Psoas muscle (tissue), 7 donors: ENCODE measurements at regions not wholly inside any gene's neighbourhood (a gene's known extent, or its start where the extent isn't known, plus 50 kb on each side); places are given as distances from the start of the nearest gene placed in this dataset.
"Not testable (repeated sequence)": the region's sequence is repeated elsewhere in the genome, so short reads cannot be mapped to it uniquely, and the experiment has no call there.

ENCODE experiments used
- ATAC-seq, 4 donors: fragments of 200-7000 bp; cut with Tn5 transposase; one replicate each; pipeline ENCODE4 v1.9.1; 2020; ENCODE audit warnings: moderate library complexity in 3 of 4, mild to moderate bottlenecking in 2 of 4
- DNase-seq, 2 donors: peaks; one replicate each; pipeline ENCODE4 v3.0.0-alpha.2; 2020
- H3K27ac ChIP-seq: fragments of 200-600 bp; one replicate; pipeline ENCODE4 v1.8.0; 2022
- H3K27me3 ChIP-seq, 3 donors: fragments of 200-600 bp in 1 of 3; one replicate each; pipeline versions ENCODE4 v1.6.1 to v1.8.0; 2013 to 2022; ENCODE audit warnings: low read length in 2 of 3, mild to moderate bottlenecking in 2 of 3, moderate library complexity in 1 of 3; ENCODE audit not compliant: insufficient read depth in 3 of 3
- H3K36me3 ChIP-seq, 2 donors: fragments of 200-600 bp in 1 of 2; one replicate each; pipeline versions ENCODE4 v1.6.1 to v1.8.0; 2013 to 2022; ENCODE audit warnings: low read depth in 1 of 2, mild to moderate bottlenecking in 1 of 2, moderate library complexity in 1 of 2; ENCODE audit not compliant: insufficient read depth in 1 of 2
- H3K4me1 ChIP-seq: fragments of 200-600 bp; one replicate; pipeline ENCODE4 v1.8.0; 2022
- H3K4me3 ChIP-seq: fragments of 200-600 bp; one replicate; pipeline ENCODE4 v1.8.0; 2022; ENCODE audit warnings: mild to moderate bottlenecking
- H3K9me3 ChIP-seq: fragments of 200-600 bp; one replicate; pipeline ENCODE4 v1.8.0; 2022
- WGBS, 3 donors: extraction: QIAGEN DNeasy Blood & Tissue Kit; methylation state at CpG; one replicate each; pipeline versions ENCODE4 v1.1.6 to v1.1.7; 2013; 5-methylcytosine and 5-hydroxymethylcytosine counted together
- intact Hi-C, 2 donors: fragments of 100-400 bp; cut with DNase I; formaldehyde crosslinking; loops; one replicate each; pipeline versions ENCODE4 v1.11.0 to v1.14.2; 2022
- TF ChIP-seq, protein P1 (sequence below): fragments of 200-600 bp; IDR thresholded peaks from one replicate; pipeline ENCODE4 v1.8.0; 2022; ENCODE audit warnings: antibody characterized with exemption
- donor health status: healthy with polysubstance abuse.
- donor health status: DM: no; HTN: no; CAD: no; lungs with moderate emphysema.
- donor health status: Bipolar disorder and iron deficiency.
- donor health status: healthy.
- donor health status: DM: yes; HTN: yes; CAD: no.
- donor health status: DM: no; HTN: no; CAD: no.
- donor health status: DM: yes; HTN: yes; CAD: no.

DNA sequence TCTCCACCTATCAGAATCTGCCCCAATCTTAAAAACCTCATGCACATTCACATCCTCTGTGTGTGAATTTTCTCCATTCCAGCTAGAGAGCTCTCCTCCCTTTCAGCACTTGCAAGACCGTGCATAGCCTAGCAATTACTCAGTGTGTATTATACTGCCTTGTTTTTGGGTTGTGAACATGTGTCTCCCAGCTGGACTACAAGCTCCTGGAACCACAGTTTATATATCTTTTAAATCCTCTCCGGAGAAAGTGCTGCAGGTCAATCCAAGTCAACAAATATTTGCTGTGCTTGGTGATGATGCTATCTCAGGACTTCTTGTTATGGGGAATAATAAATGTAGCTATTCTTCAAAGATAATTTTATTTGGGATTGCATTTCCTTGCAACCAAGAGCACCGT is 58.2 kb upstream of the MEX3C start:
- H3K27ac ChIP-seq: no peak overlapping the region
- WGBS, 3 donors: 38 to 43% (median 41%) methylated on average over 3 of the region's 3 CpGs
- H3K4me1 ChIP-seq: no peaks in the 10 kb centered on the region
- TF ChIP-seq, protein P1, sequence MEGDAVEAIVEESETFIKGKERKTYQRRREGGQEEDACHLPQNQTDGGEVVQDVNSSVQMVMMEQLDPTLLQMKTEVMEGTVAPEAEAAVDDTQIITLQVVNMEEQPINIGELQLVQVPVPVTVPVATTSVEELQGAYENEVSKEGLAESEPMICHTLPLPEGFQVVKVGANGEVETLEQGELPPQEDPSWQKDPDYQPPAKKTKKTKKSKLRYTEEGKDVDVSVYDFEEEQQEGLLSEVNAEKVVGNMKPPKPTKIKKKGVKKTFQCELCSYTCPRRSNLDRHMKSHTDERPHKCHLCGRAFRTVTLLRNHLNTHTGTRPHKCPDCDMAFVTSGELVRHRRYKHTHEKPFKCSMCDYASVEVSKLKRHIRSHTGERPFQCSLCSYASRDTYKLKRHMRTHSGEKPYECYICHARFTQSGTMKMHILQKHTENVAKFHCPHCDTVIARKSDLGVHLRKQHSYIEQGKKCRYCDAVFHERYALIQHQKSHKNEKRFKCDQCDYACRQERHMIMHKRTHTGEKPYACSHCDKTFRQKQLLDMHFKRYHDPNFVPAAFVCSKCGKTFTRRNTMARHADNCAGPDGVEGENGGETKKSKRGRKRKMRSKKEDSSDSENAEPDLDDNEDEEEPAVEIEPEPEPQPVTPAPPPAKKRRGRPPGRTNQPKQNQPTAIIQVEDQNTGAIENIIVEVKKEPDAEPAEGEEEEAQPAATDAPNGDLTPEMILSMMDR: no peak
- no peak for DNase-seq
- intact Hi-C loops: loop anchor here in 1 of 2 donors (10.0 kb wide), 1 partner anchor 91 kb away; no protein-coding TSS in a partner anchor
- H3K9me3 ChIP-seq: no peaks in the 10 kb centered on the region
- H3K27me3 ChIP-seq: peaks cover 0 to 3% (median 0%) of the 10 kb centered on the region in 3 donors
- H3K4me3 ChIP-seq: no peak overlapping the region
- H3K36me3 ChIP-seq: no peaks in the 10 kb centered on the region
- ATAC-seq: no peak

DNA sequence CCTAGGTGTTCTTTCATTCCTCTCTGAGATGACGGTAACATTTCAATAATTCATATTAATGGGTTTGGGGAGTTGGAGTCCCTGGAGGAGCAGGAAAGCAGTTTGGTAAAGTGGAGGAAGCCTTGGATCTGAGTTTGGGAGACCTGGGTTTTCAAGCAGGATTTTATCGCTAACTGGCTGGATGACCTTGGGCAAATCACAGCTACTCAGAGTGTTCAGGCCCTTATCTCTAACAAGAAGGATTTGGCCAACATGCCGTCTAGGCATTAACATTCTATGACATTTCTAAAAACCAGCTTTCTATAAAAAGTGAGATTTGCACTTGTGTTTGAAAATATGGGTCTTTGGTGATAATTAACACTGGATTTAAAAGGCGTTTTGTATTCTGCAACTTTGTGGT is 59.7 kb upstream of the MEX3C start:
- H3K4me1 ChIP-seq: no peaks in the 10 kb centered on the region
- no peaks in the 10 kb centered on the region for H3K36me3 ChIP-seq
- intact Hi-C loops: loop anchor here in 1 of 2 donors (10.0 kb wide), 1 partner anchor 92 kb away; no protein-coding TSS in a partner anchor
- WGBS, 3 donors: 83 to 88% (median 85%) methylated on average over 4 of the region's 4 CpGs
- DNase-seq (no peak), ATAC-seq (no peak)
- TF ChIP-seq, protein P1: no peak
- peaks cover 0 to 2% (median 0%) of the 10 kb centered on the region in 3 donors for H3K27me3 ChIP-seq
- no peaks in the 10 kb centered on the region for H3K9me3 ChIP-seq
- H3K4me3 ChIP-seq: no peak overlapping the region
- no peak overlapping the region for H3K27ac ChIP-seq

DNA sequence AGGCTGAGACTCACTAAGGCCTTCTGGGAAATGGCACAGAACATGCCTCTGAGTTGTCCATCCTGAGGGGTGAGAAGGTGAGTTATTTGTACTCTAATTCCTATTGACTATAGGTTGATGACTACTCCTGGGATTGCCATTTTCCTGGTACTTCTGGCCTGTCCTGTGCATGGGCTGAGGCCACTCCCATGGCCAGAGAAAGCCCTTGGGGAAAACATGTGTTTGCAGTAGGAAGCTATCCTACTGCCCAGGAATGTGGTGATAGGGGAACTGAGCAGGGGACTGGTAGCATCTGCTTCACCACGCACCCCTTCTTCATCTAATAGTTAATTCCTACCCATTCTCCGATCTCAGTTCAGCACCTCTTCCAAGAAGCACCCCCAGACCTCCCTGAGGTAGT is 62.6 kb upstream of the MEX3C start:
- Histone ChIP-seq H3K27ac (no peak overlapping the region), H3K9me3 (no peaks in the 10 kb centered on the region), H3K36me3 (no peaks in the 10 kb centered on the region), H3K4me1 (no peaks in the 10 kb centered on the region), H3K4me3 (no peak overlapping the region), H3K27me3 (peaks cover 0 to 2% (median 0%) of the 10 kb centered on the region in 3 donors)
- intact Hi-C loops: no loop called here
- DNase-seq (no peak), ATAC-seq (no peak)
- WGBS, 3 donors: 85 to 90% (median 89%) methylated on average over 2 of the region's 2 CpGs
- TF ChIP-seq, protein P1: no peak

DNA sequence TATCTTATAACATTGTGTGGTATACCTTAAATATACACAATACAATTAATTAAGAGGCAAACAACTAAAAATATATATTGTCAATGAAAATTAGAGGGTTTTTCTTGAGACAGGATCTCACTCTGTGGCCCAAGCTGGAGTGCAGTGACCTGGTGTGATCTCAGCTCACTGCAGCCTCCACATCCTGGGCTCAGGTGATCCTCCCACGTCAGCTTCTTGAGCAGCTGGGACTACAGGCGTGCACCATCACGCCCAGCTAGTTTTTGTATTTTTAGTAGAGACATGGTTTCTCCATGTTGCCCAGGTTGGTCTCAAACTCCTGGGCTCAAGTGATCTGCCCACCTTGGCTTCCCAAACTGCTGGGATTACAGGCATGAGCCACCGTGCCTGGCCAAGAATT is 68.6 kb upstream of the MEX3C start:
- H3K36me3 ChIP-seq, H3K9me3 ChIP-seq, H3K4me1 ChIP-seq, H3K27me3 ChIP-seq, H3K27ac ChIP-seq, H3K4me3 ChIP-seq, intact Hi-C loops, ATAC-seq, DNase-seq: not testable (repeated sequence)
- 63 to 80% (median 74%) methylated on average over 4 of the region's 4 CpGs for WGBS, 3 donors

DNA sequence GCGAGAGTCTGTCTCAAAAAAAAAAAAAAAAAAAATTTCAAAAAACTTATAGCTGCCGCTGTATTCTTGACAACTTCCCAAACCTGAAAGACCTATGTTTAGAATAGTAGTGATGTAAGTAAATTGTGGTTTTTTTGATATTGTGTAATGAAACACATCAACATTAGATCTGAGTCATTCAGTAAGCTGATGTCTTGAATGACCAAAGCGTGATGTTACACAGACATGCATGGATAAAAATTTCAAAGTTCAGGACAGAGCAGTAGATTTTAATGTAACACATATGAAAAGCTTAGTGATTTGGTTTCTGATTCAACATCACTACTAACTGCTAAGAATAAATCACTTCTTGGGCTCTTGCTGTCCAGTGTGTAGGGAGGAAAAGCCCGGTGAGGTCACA is 69.3 kb upstream of the MEX3C start:
- Histone ChIP-seq H3K27ac (no peak overlapping the region), H3K9me3 (no peaks in the 10 kb centered on the region), H3K27me3 (no peaks in the 10 kb centered on the region), H3K4me1 (no peaks in the 10 kb centered on the region), H3K36me3 (no peaks in the 10 kb centered on the region), H3K4me3 (no peak overlapping the region)
- ATAC-seq (no peak), DNase-seq (no peak)
- intact Hi-C loops: no loop called here
- 86 to 89% (median 88%) methylated on average over 4 of the region's 4 CpGs for whole genome bisulfite sequencing, 3 donors
- TF ChIP-seq, protein P1: no peak
